NOMO-1 treated with dmso at 0.1 percent for 144 hours (cell line): ENCODE measurements at regions not wholly inside any gene's neighbourhood (a gene's known extent, or its start where the extent isn't known, plus 50 kb on each side); places are given as distances from the start of the nearest gene placed in this dataset.
"Not testable (repeated sequence)": the region's sequence is repeated elsewhere in the genome, so short reads cannot be mapped to it uniquely, and the experiment has no call there.

Source experiments
- DNase-seq: peaks from one replicate; lab custom pipeline; 2025; ENCODE audit not compliant: unreplicated experiment; lab: John Stamatoyannopoulos, UW

GRCh38 chr2:16065272-16066069 lies 125.1 kb downstream of the MYCN start:
- DNase-seq: not testable (repeated sequence)

GRCh38 chr2:16064745-16065144 lies 124.4 kb downstream of the MYCN start:
- DNase-seq: no peak

- no peak for DNase-seq
Observed at GRCh38 chr2:16063955-16064633, 123.7 kb downstream of the MYCN start.

- DNase-seq: no peak
Observed at GRCh38 chr2:16063251-16063850, 123.0 kb downstream of the MYCN start.

GRCh38 chr2:16062471-16063250 lies 122.3 kb downstream of the MYCN start:
- no peak for DNase-seq

- no peak for DNase-seq
Observed at GRCh38 chr2:16061441-16062217, 121.3 kb downstream of the MYCN start.

GRCh38 chr2:16060936-16061338 lies 120.6 kb downstream of the MYCN start:
- no peak for DNase-seq

- no peak for DNase-seq
Observed at GRCh38 chr2:16060125-16060935, 120.0 kb downstream of the MYCN start.

GRCh38 chr2:16059393-16060016 lies 119.2 kb downstream of the MYCN start:
- no peak for DNase-seq

- no peak for DNase-seq
Observed at GRCh38 chr2:16058747-16059358, 118.5 kb downstream of the MYCN start.

- no peak for DNase-seq
Observed at GRCh38 chr2:16058256-16058655, 117.9 kb downstream of the MYCN start.

GRCh38 chr2:16057661-16058060 lies 117.3 kb downstream of the MYCN start:
- no peak for DNase-seq

- DNase-seq: peak; percentile 80
Observed at GRCh38 chr2:16055848-16056580, 115.7 kb downstream of the MYCN start.

GRCh38 chr2:16053437-16054257 lies 113.3 kb downstream of the MYCN start:
- DNase-seq: no peak

GRCh38 chr2:16052571-16053052 lies 112.3 kb downstream of the MYCN start:
- not testable (repeated sequence) for DNase-seq

- no peak for DNase-seq
Observed at GRCh38 chr2:16051841-16052564, 111.7 kb downstream of the MYCN start.
